HepG2 (cell line): ENCODE measurements at regions not wholly inside any gene's neighbourhood (a gene's known extent, or its start where the extent isn't known, plus 50 kb on each side); places are given as distances from the start of the nearest gene placed in this dataset.

Experiments
- ATAC-seq: fragments of 200-7000 bp; cut with Tn5 transposase; 3 replicates; pipeline ENCODE4 v1.9.1; 2020; ENCODE audit warnings: mild to moderate bottlenecking, moderate library complexity
- BruUV-seq: library from RNA; stranded (reverse); fragments of 400-500 nt; replicated peaks from 2 replicates; lab custom pipeline; 2021; lab: Mats Ljungman, UMichigan
- CTCF ChIA-PET: fragments of 300-600 bp; formaldehyde crosslinking; extraction: SDS; loops from one replicate; lab custom pipeline; 2021; ENCODE audit warnings: low total read pairs, inconsistent platforms, low intra/inter-chr PET ratio; lab: Yijun Ruan, JAX
- POLR2A ChIA-PET: fragments of 350-600 bp; sonication (Branson Sonifier 250); formaldehyde crosslinking; loops from one replicate; lab custom pipeline; 2020; ENCODE audit warnings: antibody characterized with exemption, inconsistent platforms; lab: Yijun Ruan, JAX
- DNase-seq: peaks from one replicate; pipeline ENCODE4 v3.0.0-alpha.2; 2015; ENCODE audit warnings: low spot score
- FAIRE-seq: peaks from 3 replicates; lab custom pipeline; 2011; peaks lifted over from hg19 to GRCh38; lab: Jason Lieb, UNC
- H2AFZ ChIP-seq: one replicate; pipeline ENCODE4 v1.6.1; 2011; ENCODE audit warnings: low read length, inconsistent platforms
- H3K27ac ChIP-seq: fragments of 300-600 bp; 3 replicates; pipeline ENCODE4 v1.8.0; 2011; ENCODE audit warnings: mixed run types, mild to moderate bottlenecking, mixed read lengths, low read length, inconsistent platforms; ENCODE audit not compliant: insufficient read depth; ENCODE audit errors: extremely low read length
- H3K27me3 ChIP-seq, 2 experiments: fragments of 200-600 bp in 1 of 2; 2 replicates in 1 of 2; 3 replicates in 1 of 2; pipeline versions ENCODE4 v1.6.0 to v1.8.0; 2011; ENCODE audit warnings: low read length in 2 of 2, mild to moderate bottlenecking in 2 of 2, moderate library complexity in 2 of 2, inconsistent platforms in 1 of 2; ENCODE audit not compliant: insufficient read depth in 2 of 2, control insufficient read depth in 1 of 2
- H3K36me3 ChIP-seq, 2 experiments: fragments of 200-600 bp in 1 of 2; replicated peaks in 1 of 2; 2 replicates in 1 of 2; 3 replicates in 1 of 2; pipeline versions ENCODE4 v1.5.1 to v1.8.0; 2011; ENCODE audit warnings: low read length in 2 of 2, inconsistent platforms in 1 of 2; ENCODE audit not compliant: insufficient read depth in 2 of 2, control insufficient read depth in 1 of 2
- H3K4me1 ChIP-seq: 2 replicates; pipeline ENCODE4 v1.5.1; 2012; ENCODE audit warnings: low read length, inconsistent platforms; ENCODE audit not compliant: insufficient read depth
- H3K4me2 ChIP-seq: 2 replicates; pipeline ENCODE4 v1.6.0; 2011; ENCODE audit warnings: low read depth, low read length, inconsistent platforms
- H3K4me3 ChIP-seq, 3 experiments: fragments of 200-600 bp in 1 of 3; sonication (generic), shearing (Covaris generic) in 1 of 3; replicated peaks in 1 of 3; 2 replicates each; pipeline ENCODE4 v1.5.1; 2011 to 2016; ENCODE audit warnings: low read length in 3 of 3, inconsistent platforms in 2 of 3, low read depth in 2 of 3, mild to moderate bottlenecking in 2 of 3, control low read depth in 1 of 3, mixed read lengths in 1 of 3; ENCODE audit not compliant: insufficient read depth in 1 of 3
- H3K79me2 ChIP-seq: one replicate; pipeline ENCODE4 v1.6.1; 2011; ENCODE audit warnings: low read length, inconsistent platforms; ENCODE audit not compliant: insufficient read depth
- H3K9ac ChIP-seq: 2 replicates; pipeline ENCODE4 v1.6.0; 2011; ENCODE audit warnings: mild to moderate bottlenecking, low read depth, low read length, inconsistent platforms; ENCODE audit not compliant: insufficient read depth
- H3K9me3 ChIP-seq: 2 replicates; pipeline ENCODE4 v1.5.1; 2012; ENCODE audit warnings: mild to moderate bottlenecking, low read length
- H4K20me1 ChIP-seq: 2 replicates; pipeline ENCODE4 v1.6.0; 2011; ENCODE audit warnings: inconsistent platforms, mild to moderate bottlenecking, low read length, moderate library complexity; ENCODE audit not compliant: insufficient read depth
- CSRNP2 ChIP-seq: sonication (generic); formaldehyde crosslinking; conservative IDR thresholded peaks from 2 replicates; pipeline ENCODE4 v1.8.0; 2022; ENCODE audit warnings: low read depth, missing genetic modification reagents
- DMAP1 ChIP-seq: IDR thresholded peaks from 2 replicates; pipeline ENCODE4 v1.6.1; 2016
- FOSL2 ChIP-seq: sonication (generic); formaldehyde crosslinking; IDR thresholded peaks from 2 replicates; pipeline ENCODE4 v1.4.0; 2020; ENCODE audit warnings: missing genetic modification reagents
- HIC2 ChIP-seq: sonication (generic); formaldehyde crosslinking; IDR thresholded peaks from 2 replicates; pipeline ENCODE4 v1.9.0; 2022; ENCODE audit warnings: low read depth, missing genetic modification reagents
- LRRFIP1 ChIP-seq: sonication (generic); formaldehyde crosslinking; conservative IDR thresholded peaks from 2 replicates; pipeline ENCODE4 v1.4.0; 2020; ENCODE audit warnings: missing genetic modification reagents
- MLLT10 ChIP-seq: sonication (generic); formaldehyde crosslinking; IDR thresholded peaks from 2 replicates; pipeline ENCODE4 v1.4.0; 2020; ENCODE audit warnings: missing genetic modification reagents
- SNAPC5 ChIP-seq: sonication (generic); formaldehyde crosslinking; IDR thresholded peaks from 2 replicates; pipeline ENCODE4 v1.8.1; 2023; ENCODE audit warnings: mild to moderate bottlenecking, missing genetic modification reagents, borderline replicate concordance
- THAP7 ChIP-seq: sonication (generic); formaldehyde crosslinking; IDR thresholded peaks from 2 replicates; pipeline ENCODE4 v1.8.1; 2023; ENCODE audit warnings: mild to moderate bottlenecking, missing genetic modification reagents
- TOE1 ChIP-seq: sonication (generic); formaldehyde crosslinking; IDR thresholded peaks from 2 replicates; pipeline ENCODE4 v1.4.0; 2020; ENCODE audit warnings: mild to moderate bottlenecking, missing genetic modification reagents
- ZBED4 ChIP-seq: sonication (generic); formaldehyde crosslinking; IDR thresholded peaks from 2 replicates; pipeline ENCODE4 v1.4.0; 2020; ENCODE audit warnings: missing genetic modification reagents, borderline replicate concordance
- ZBTB42 ChIP-seq: sonication (generic); formaldehyde crosslinking; IDR thresholded peaks from 2 replicates; pipeline ENCODE4 v1.5.0; 2020; ENCODE audit warnings: mild to moderate bottlenecking, missing genetic modification reagents
- ZNF569 ChIP-seq: sonication (generic); formaldehyde crosslinking; IDR thresholded peaks from 2 replicates; pipeline ENCODE4 v1.5.0; 2020; ENCODE audit warnings: mild to moderate bottlenecking, missing genetic modification reagents, moderate library complexity, borderline replicate concordance
- WGBS: methylation state at CpG from one replicate; pipeline ENCODE4 v1.1.6; 2017; ENCODE audit warnings: low lambda C conversion rate; 5-methylcytosine and 5-hydroxymethylcytosine counted together
- in situ Hi-C: cut with HindIII; loops from 2 replicates; pipeline ENCODE4 v1.10.0; 2017; ENCODE audit warnings: low pct_unique_long_range_greater_than_20kb; ENCODE audit not compliant: extremely low pct_ligation_motif_present
- intact Hi-C: fragments of 100-400 bp; cut with micrococcal nuclease; formaldehyde crosslinking; loops from one replicate; pipeline ENCODE4 v1.10.0; 2022; ENCODE audit not compliant: unreplicated experiment

GRCh38 chr10:121296378-121296777 is 301.9 kb downstream of the FGFR2 start (continued):
- TF ChIP-seq DMAP1 (CRISPR knock-in tag): no peak
- TF ChIP-seq ZBTB42: no peak
- TF ChIP-seq CSRNP2 (CRISPR knock-in tag): no peak
- TF ChIP-seq THAP7 (CRISPR knock-in tag): no peak
- no peak for TF ChIP-seq MLLT10 (CRISPR knock-in tag)

- H3K79me2 ChIP-seq: no peaks in the 10 kb centered on the region
- H3K27ac ChIP-seq: no peak overlapping the region
- no peak overlapping the region for H3K4me3 ChIP-seq
- ChIA-PET CTCF (no interaction called here), POLR2A (no interaction called here)
- ATAC-seq: no peak
- no peak overlapping the region for H3K4me2 ChIP-seq
- DNase-seq: no peak
- 0% methylated on average over 2 of the region's 2 CpGs for WGBS
- peaks cover 0 to 5% of the 10 kb centered on the region in 2 experiments; a peak in 1 of 5 replicates for H3K27me3 ChIP-seq
- in situ Hi-C loops: no loop called here
- no peaks in the 10 kb centered on the region for H3K4me1 ChIP-seq
- H3K9ac ChIP-seq: no peak overlapping the region
- H2AFZ ChIP-seq: no peak overlapping the region
- H4K20me1 ChIP-seq: no peaks in the 10 kb centered on the region
- H3K36me3 ChIP-seq: no peaks in the 10 kb centered on the region
- FAIRE-seq: no peak
- BruUV-seq: no TSS peak
- intact Hi-C loops: no loop called here
- no peaks in the 10 kb centered on the region for H3K9me3 ChIP-seq
- TF ChIP-seq HIC2 (CRISPR knock-in tag) (no peak), ZBED4 (CRISPR knock-in tag) (no peak), ZNF569 (CRISPR knock-in tag) (no peak), FOSL2 (CRISPR knock-in tag) (no peak), SNAPC5 (CRISPR knock-in tag) (no peak), TOE1 (no peak), LRRFIP1 (CRISPR knock-in tag) (no peak)
These were observed 301.2 kb downstream of the FGFR2 start for GRCh38 chr10:121296881-121297585.
